A673 (cell line): ENCODE measurements at regions not wholly inside any gene's neighbourhood (a gene's known extent, or its start where the extent isn't known, plus 50 kb on each side); places are given as distances from the start of the nearest gene placed in this dataset.

Experiments
- BruUV-seq: library from RNA; stranded (reverse); fragments of 400-500 nt; replicated peaks from 2 replicates; lab custom pipeline; 2021; lab: Mats Ljungman, UMichigan
- CTCF ChIA-PET: fragments of 300-600 bp; sonication (Branson Sonifier 250); formaldehyde crosslinking; loops from one replicate; lab custom pipeline; 2022; ENCODE audit warnings: antibody characterized with exemption; lab: Charles Lee
- POLR2A ChIA-PET: fragments of 300-600 bp; sonication (Branson Sonifier 250); formaldehyde crosslinking; loops from one replicate; lab custom pipeline; 2022; ENCODE audit warnings: antibody characterized with exemption; ENCODE audit not compliant: low non-redundant PET; lab: Charles Lee
- DNase-seq: peaks from one replicate; pipeline ENCODE4 v3.0.0-alpha.2; 2015; ENCODE audit warnings: low spot score
- H3K27ac ChIP-seq: fragments of 200-600 bp; sonication (generic); 2 replicates; pipeline ENCODE4 v1.5.1; 2016; ENCODE audit warnings: mixed run types, low read depth, mild to moderate bottlenecking, mixed read lengths, antibody characterized with exemption, low read length; ENCODE audit not compliant: poor library complexity, severe bottlenecking
- H3K27me3 ChIP-seq: fragments of 200-600 bp; sonication (generic); replicated peaks from 2 replicates; pipeline ENCODE4 v1.6.1; 2017; ENCODE audit warnings: mixed run types, low read depth, mild to moderate bottlenecking, mixed read lengths, antibody characterized with exemption, low read length; ENCODE audit not compliant: insufficient read depth, poor library complexity
- H3K36me3 ChIP-seq: fragments of 200-600 bp; sonication (generic); 2 replicates; pipeline ENCODE4 v1.6.1; 2016; ENCODE audit warnings: mixed run types, mild to moderate bottlenecking, mixed read lengths, antibody characterized with exemption, low read length; ENCODE audit not compliant: insufficient read depth, poor library complexity, severe bottlenecking
- H3K4me1 ChIP-seq: fragments of 200-600 bp; sonication (generic); 2 replicates; pipeline ENCODE4 v1.6.1; 2017; ENCODE audit warnings: mixed run types, mild to moderate bottlenecking, mixed read lengths, antibody characterized with exemption, low read length; ENCODE audit not compliant: insufficient read depth, poor library complexity, severe bottlenecking
- H3K4me3 ChIP-seq: fragments of 200-600 bp; sonication (generic); 2 replicates; pipeline ENCODE4 v1.5.1; 2016; ENCODE audit warnings: low read depth, mixed run types, mild to moderate bottlenecking, mixed read lengths, low read length; ENCODE audit not compliant: poor library complexity, severe bottlenecking
- H3K9me3 ChIP-seq: fragments of 200-600 bp; sonication (generic); 2 replicates; pipeline ENCODE4 v1.6.1; 2016; ENCODE audit warnings: mixed run types, low read depth, mild to moderate bottlenecking, mixed read lengths, antibody characterized with exemption, low read length; ENCODE audit not compliant: poor library complexity, severe bottlenecking
- EZH2 ChIP-seq: fragments of 200-600 bp; sonication (generic); IDR thresholded peaks from 2 replicates; pipeline ENCODE4 v1.6.1; 2017; ENCODE audit warnings: borderline replicate concordance, low read depth, mild to moderate bottlenecking, mixed read lengths, antibody characterized with exemption, low read length; ENCODE audit not compliant: poor library complexity, severe bottlenecking
- intact Hi-C: fragments of 100-400 bp; cut with micrococcal nuclease; formaldehyde crosslinking; loops from one replicate; pipeline ENCODE4 v1.10.0; 2022; ENCODE audit not compliant: unreplicated experiment
- TF ChIP-seq, protein P1 (sequence below): fragments of 300-800, 200-600 bp; sonication (generic); conservative IDR thresholded peaks from 2 replicates; pipeline ENCODE4 v1.5.1; 2017; ENCODE audit warnings: low read depth, mild to moderate bottlenecking, antibody characterized with exemption, low read length, moderate library complexity, mixed read lengths

DNA sequence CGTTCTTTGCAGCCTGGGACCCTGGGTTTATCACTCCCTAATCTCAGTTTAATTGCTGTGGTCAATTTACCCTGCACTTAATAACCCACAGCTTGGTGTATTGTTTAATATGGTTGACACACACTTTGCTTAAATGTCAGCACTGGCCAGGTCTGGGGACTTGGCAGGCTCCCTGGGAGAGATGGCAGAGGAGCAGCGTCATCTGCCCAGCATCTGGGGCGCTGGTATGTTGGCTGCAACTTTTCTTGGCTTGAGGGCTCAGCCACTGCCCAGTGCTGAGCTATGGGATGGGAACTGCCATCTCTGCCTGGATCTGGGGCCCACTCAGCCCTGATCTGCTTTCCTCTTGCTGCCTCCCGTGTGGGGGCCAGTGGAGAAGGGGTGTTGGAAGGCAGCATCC lies 115.7 kb upstream of the IRX3 start:
- ChIA-PET CTCF (no interaction called here), POLR2A (no interaction called here)
- no peak for DNase-seq
- H3K27me3 ChIP-seq: no peaks in the 10 kb centered on the region
- intact Hi-C loops: no loop called here
- H3K4me3 ChIP-seq: no peak overlapping the region
- H3K4me1 ChIP-seq: no peaks in the 10 kb centered on the region
- H3K9me3 ChIP-seq: no peaks in the 10 kb centered on the region
- H3K27ac ChIP-seq: no peak overlapping the region
- no peaks in the 10 kb centered on the region for H3K36me3 ChIP-seq
- BruUV-seq: no TSS peak
- TF ChIP-seq EZH2: no peak
- TF ChIP-seq, protein P1, sequence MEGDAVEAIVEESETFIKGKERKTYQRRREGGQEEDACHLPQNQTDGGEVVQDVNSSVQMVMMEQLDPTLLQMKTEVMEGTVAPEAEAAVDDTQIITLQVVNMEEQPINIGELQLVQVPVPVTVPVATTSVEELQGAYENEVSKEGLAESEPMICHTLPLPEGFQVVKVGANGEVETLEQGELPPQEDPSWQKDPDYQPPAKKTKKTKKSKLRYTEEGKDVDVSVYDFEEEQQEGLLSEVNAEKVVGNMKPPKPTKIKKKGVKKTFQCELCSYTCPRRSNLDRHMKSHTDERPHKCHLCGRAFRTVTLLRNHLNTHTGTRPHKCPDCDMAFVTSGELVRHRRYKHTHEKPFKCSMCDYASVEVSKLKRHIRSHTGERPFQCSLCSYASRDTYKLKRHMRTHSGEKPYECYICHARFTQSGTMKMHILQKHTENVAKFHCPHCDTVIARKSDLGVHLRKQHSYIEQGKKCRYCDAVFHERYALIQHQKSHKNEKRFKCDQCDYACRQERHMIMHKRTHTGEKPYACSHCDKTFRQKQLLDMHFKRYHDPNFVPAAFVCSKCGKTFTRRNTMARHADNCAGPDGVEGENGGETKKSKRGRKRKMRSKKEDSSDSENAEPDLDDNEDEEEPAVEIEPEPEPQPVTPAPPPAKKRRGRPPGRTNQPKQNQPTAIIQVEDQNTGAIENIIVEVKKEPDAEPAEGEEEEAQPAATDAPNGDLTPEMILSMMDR: no peak

DNA sequence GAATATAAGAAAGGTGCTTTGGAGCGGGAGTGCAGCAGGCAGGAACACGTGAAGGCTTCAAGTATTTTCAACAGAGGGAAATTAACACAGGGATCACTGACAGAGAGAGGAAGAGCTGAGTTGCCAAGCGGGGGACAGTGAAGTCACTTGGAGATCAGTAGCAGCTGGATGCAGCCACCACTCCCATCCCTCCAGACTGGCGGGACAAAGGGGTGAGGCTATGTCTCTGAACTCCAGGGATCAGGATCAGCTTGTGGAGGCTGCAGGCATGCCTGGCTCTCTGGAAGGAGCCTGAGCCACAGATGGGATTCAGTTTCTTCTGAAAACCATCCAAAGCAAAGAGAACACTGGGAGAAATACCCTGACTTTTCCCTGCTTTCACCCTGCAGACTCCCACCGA lies 113.7 kb upstream of the IRX3 start:
- TF ChIP-seq, protein P1: no peak
- TF ChIP-seq EZH2: no peak
- no peak overlapping the region for H3K4me3 ChIP-seq
- no TSS peak for BruUV-seq
- no peaks in the 10 kb centered on the region for H3K4me1 ChIP-seq
- ChIA-PET POLR2A (interaction anchor here (0.6 kb wide), 1 partner anchor 73 kb away, joined by 9 read pairs; no protein-coding TSS in a partner anchor), CTCF (no interaction called here)
- H3K27me3 ChIP-seq: no peaks in the 10 kb centered on the region
- H3K36me3 ChIP-seq: no peaks in the 10 kb centered on the region
- no peaks in the 10 kb centered on the region for H3K9me3 ChIP-seq
- intact Hi-C loops: no loop called here
- no peak for DNase-seq
- no peak overlapping the region for H3K27ac ChIP-seq

DNA sequence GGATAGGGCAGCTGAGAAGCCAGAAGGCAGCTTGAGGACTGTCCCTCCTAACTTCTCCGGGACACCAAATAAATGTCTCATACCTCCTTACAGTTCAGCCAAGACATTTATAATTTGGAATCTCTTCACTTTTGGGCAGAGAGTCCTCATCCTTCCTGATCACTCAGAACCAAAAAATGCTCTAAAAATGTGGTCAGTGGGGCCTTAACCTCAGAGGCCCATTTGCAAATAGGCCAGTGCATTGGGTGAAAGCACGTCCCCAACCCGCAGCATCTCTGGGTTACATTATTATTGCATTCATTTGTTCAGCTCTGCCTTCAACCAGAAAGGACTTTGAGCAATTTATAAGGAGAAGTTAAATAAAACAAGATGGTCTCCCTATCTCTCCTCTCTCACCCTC lies 112.4 kb upstream of the IRX3 start:
- Histone ChIP-seq H3K27me3 (no peaks in the 10 kb centered on the region), H3K9me3 (no peaks in the 10 kb centered on the region), H3K4me3 (no peak overlapping the region), H3K36me3 (no peaks in the 10 kb centered on the region), H3K27ac (no peak overlapping the region), H3K4me1 (no peaks in the 10 kb centered on the region)
- intact Hi-C loops: no loop called here
- ChIA-PET POLR2A (no interaction called here), CTCF (no interaction called here)
- DNase-seq: no peak
- BruUV-seq: no TSS peak
- TF ChIP-seq EZH2: no peak
- TF ChIP-seq, protein P1: no peak
